ENCODE measurements at regions not wholly inside any gene's neighbourhood (a gene's known extent, or its start where the extent isn't known, plus 50 kb on each side); places are given as distances from the start of the nearest gene placed in this dataset.

DNA sequence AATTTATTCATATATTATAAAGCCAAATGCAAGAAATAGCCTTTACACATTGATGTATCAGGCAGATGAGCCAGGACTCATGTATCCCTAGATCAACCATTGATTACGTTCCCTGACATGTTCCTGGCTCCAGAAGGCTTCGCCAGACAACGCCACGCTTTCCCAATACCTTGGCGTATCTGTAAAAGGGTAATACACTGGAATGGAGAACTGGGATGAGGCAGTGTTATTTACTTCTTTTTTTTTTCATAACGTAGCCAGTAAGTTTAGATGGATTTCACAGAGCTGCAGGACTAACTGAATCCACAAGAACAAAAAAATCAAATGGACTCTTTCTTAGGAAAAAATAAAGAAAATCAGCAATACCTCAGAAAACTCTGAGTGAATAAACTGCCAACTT lies 588.1 kb upstream of the SEMA3D start:
- TF ChIP-seq, protein P1, sequence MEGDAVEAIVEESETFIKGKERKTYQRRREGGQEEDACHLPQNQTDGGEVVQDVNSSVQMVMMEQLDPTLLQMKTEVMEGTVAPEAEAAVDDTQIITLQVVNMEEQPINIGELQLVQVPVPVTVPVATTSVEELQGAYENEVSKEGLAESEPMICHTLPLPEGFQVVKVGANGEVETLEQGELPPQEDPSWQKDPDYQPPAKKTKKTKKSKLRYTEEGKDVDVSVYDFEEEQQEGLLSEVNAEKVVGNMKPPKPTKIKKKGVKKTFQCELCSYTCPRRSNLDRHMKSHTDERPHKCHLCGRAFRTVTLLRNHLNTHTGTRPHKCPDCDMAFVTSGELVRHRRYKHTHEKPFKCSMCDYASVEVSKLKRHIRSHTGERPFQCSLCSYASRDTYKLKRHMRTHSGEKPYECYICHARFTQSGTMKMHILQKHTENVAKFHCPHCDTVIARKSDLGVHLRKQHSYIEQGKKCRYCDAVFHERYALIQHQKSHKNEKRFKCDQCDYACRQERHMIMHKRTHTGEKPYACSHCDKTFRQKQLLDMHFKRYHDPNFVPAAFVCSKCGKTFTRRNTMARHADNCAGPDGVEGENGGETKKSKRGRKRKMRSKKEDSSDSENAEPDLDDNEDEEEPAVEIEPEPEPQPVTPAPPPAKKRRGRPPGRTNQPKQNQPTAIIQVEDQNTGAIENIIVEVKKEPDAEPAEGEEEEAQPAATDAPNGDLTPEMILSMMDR (IDR thresholded peaks at IDR 0.05; ENCODE audit: borderline replicate concordance, insufficient read depth, low read depth, low read length): no peak
- H3K4me3 ChIP-seq (ENCODE audit: low read depth, low read length): no peak overlapping the region

DNA sequence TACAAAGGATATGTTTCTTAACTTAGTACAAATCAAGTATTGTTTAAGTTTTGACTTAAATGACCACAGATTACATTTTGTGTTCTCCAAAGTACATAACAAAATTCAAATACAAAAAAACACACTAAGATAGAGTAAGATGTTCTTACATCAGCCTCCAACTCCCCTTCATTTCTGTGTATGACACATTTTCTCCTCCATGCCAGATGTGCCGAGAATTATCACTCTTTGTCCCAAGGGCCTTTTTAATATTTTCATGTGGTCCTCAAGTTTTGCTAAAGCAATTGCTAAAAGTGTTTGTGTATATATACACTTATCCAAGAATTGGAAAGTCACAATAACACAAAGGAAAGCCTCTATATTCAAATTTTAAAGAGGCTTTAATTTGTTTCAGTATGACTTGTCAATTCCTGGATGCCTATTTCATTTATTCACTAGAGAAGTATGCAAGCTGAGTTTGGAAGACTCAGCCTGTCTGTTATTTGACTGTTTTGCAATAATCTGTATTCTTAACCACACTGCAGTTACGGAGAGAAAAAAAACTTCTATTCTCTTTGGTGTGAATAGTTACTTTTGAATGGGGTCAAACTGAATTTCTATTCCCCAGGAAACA lies 586.4 kb upstream of the SEMA3D start:
- TF ChIP-seq, protein P1 (IDR thresholded peaks at IDR 0.05; ENCODE audit: borderline replicate concordance, insufficient read depth, low read depth, low read length): no peak
- no peak overlapping the region for H3K4me3 ChIP-seq (ENCODE audit: low read depth, low read length)

DNA sequence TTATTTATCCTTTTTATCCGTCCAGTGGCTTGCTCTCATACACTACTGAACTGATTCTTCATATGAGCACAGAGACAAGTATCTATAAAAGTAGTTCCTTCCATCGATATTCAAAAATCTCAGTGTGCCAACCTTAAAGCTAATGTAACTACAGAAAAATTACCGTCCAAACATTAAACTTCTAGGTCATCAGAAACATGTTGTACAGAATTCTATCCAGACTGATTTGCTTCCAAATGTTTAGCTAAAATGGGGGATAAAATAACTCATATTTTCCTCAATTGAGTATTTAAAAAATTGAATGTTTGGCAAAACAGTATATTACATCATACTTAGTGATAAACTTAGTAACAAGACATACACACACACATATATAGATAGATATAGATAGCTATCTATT lies 584.7 kb upstream of the SEMA3D start:
- TF ChIP-seq, protein P1 (IDR thresholded peaks at IDR 0.05; ENCODE audit: borderline replicate concordance, insufficient read depth, low read depth, low read length): no peak
- H3K4me3 ChIP-seq (ENCODE audit: low read depth, low read length): no peak overlapping the region

DNA sequence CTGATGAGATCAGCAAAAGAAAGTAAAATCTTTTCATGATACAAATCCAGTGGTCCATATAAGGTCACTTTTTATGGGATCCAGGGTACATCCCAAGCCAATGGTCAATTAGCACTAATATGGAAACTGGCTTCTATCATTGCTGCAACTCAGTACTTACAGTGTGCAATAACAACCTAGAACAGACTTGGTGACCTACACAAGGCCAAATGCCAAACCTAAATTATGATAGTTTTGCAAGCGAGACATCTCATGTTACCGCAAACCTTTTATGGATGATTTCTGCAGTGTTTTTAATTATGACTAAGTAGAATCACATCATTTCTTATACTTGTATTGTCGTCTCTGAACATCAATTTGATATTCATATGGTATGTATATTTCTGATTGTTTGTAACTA lies 583.5 kb upstream of the SEMA3D start:
- no peak overlapping the region for H3K4me3 ChIP-seq (ENCODE audit: low read depth, low read length)
- TF ChIP-seq, protein P1 (IDR thresholded peaks at IDR 0.05; ENCODE audit: borderline replicate concordance, insufficient read depth, low read depth, low read length): no peak

DNA sequence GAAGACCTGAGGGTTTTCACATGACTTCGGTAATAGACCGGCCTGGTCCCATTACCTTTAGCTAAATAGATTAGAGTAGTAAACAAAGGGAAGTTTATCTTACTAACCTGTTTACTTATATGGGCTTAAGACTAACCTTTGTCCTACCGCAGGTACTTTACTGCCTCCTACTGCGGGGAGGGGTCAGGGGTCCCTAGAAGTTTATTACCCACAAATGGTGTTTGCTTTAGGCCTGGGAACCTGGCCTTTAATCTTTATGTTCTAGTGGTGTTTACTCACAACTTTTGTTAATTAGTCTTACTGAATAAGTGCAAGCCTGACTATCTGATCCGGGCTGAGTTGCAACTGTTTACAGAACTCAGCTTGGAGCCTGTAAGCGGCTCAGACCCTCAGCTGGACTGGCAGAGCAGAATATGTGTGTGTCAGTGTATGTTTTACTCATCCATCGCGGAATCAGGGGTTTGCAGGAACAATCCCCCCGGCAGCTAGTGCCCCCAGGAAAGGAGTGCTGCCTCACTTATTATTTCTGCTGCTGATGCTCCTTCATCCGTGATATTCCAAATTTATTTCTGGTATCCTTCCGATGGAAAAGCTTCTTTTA lies 578.9 kb upstream of the SEMA3D start:
- no peak overlapping the region for H3K4me3 ChIP-seq (ENCODE audit: low read depth, low read length)
- TF ChIP-seq, protein P1 (IDR thresholded peaks at IDR 0.05; ENCODE audit: borderline replicate concordance, insufficient read depth, low read depth, low read length): no peak

DNA sequence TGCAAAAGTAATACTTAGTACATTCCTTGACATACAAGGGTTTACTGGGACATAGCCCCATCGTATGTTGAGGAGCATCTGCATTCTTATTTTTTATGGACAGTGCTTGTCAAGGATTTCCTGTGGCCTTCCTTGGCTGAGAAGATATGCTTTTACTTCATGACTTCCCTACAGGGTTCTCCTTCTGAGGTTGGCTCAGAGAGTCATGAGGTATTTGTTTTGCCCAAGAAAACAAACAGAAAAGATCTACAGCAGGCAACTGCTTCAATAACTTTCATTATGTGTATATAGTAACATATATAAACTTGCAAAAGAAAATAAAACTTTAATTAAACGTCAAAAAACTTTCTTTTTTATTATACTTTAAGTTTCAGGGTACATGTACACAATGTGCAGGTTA lies 577.2 kb upstream of the SEMA3D start:
- TF ChIP-seq, protein P1 (IDR thresholded peaks at IDR 0.05; ENCODE audit: borderline replicate concordance, insufficient read depth, low read depth, low read length): no peak
- H3K4me3 ChIP-seq (ENCODE audit: low read depth, low read length): no peak overlapping the region

DNA sequence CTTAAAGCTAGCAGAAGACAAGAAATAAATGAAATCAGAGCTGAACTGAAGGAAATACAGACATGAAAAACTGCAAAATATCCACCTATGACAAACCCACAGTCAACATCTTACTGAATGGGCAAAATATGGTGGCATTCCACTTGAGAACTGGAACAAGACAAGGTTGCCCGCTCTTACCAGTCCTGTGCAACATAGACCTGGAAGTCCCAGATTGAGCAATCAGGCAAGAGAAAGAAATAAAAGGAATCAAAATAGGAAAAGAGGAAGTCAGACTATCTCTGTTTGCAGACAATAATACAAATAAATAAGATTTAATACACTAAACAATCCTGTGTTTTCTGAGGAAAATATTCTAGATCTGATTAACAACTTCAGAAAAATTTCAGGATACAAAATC lies 570.5 kb upstream of the SEMA3D start:
- H3K4me3 ChIP-seq (ENCODE audit: low read depth, low read length): no peak overlapping the region
- TF ChIP-seq, protein P1 (IDR thresholded peaks at IDR 0.05; ENCODE audit: borderline replicate concordance, insufficient read depth, low read depth, low read length): no peak

All from GM12875 (cell line).